ENCODE measurements at regions not wholly inside any gene's neighbourhood (a gene's known extent, or its start where the extent isn't known, plus 50 kb on each side); places are given as distances from the start of the nearest gene placed in this dataset.

DNA sequence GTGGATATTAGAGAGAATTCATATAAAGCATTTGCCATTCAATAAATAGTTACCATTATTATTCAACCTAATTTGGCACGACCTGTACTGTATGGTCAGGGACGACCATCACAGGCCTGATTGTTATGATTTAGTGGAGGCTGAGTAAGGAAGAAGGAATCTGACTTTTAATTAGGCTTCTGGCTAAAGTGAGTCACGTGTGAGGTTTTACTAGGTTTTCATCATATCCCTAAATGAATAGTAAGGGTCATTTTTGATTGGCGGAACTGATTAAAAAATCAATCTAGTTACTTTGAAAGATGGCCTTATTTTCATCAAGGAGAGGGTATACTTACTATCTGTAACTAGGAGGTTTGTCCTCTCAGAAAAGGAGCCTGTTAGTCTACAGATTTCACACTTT, 143.4 kb downstream of the ADCYAP1 start:
- no peak for ATAC-seq
- TF ChIP-seq RARB (CRISPR knock-in tag; IDR thresholded peaks at IDR 0.05), result no peak
- TF ChIP-seq TSHZ2 (CRISPR knock-in tag; IDR thresholded peaks at IDR 0.05), result no peak
- TF ChIP-seq OSR1 (CRISPR knock-in tag; IDR thresholded peaks at IDR 0.05), result no peak
- TF ChIP-seq ZNF565 (CRISPR knock-in tag; conservative IDR thresholded peaks at IDR 0.05; ENCODE audit: low read depth), result no peak
- TF ChIP-seq CSDC2 (CRISPR knock-in tag; IDR thresholded peaks at IDR 0.05), result no peak
- TF ChIP-seq, protein P1, sequence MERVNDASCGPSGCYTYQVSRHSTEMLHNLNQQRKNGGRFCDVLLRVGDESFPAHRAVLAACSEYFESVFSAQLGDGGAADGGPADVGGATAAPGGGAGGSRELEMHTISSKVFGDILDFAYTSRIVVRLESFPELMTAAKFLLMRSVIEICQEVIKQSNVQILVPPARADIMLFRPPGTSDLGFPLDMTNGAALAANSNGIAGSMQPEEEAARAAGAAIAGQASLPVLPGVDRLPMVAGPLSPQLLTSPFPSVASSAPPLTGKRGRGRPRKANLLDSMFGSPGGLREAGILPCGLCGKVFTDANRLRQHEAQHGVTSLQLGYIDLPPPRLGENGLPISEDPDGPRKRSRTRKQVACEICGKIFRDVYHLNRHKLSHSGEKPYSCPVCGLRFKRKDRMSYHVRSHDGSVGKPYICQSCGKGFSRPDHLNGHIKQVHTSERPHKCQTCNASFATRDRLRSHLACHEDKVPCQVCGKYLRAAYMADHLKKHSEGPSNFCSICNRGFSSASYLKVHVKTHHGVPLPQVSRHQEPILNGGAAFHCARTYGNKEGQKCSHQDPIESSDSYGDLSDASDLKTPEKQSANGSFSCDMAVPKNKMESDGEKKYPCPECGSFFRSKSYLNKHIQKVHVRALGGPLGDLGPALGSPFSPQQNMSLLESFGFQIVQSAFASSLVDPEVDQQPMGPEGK (CRISPR knock-in tag; IDR thresholded peaks at IDR 0.05; ENCODE audit: borderline replicate concordance), result no peak
- TF ChIP-seq ZNF70 (CRISPR knock-in tag; IDR thresholded peaks at IDR 0.05), result no peak
- no peak for TF ChIP-seq BACH2 (CRISPR knock-in tag; IDR thresholded peaks at IDR 0.05; ENCODE audit: borderline replicate concordance)
- TF ChIP-seq ZFP3 (CRISPR knock-in tag; IDR thresholded peaks at IDR 0.05), result no peak
- TF ChIP-seq, protein P2, sequence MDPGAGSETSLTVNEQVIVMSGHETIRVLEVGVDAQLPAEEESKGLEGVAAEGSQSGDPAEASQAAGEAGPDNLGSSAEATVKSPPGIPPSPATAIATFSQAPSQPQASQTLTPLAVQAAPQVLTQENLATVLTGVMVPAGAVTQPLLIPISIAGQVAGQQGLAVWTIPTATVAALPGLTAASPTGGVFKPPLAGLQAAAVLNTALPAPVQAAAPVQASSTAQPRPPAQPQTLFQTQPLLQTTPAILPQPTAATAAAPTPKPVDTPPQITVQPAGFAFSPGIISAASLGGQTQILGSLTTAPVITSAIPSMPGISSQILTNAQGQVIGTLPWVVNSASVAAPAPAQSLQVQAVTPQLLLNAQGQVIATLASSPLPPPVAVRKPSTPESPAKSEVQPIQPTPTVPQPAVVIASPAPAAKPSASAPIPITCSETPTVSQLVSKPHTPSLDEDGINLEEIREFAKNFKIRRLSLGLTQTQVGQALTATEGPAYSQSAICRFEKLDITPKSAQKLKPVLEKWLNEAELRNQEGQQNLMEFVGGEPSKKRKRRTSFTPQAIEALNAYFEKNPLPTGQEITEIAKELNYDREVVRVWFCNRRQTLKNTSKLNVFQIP (CRISPR knock-in tag; IDR thresholded peaks at IDR 0.05; ENCODE audit: borderline replicate concordance, low read depth), result no peak

DNA sequence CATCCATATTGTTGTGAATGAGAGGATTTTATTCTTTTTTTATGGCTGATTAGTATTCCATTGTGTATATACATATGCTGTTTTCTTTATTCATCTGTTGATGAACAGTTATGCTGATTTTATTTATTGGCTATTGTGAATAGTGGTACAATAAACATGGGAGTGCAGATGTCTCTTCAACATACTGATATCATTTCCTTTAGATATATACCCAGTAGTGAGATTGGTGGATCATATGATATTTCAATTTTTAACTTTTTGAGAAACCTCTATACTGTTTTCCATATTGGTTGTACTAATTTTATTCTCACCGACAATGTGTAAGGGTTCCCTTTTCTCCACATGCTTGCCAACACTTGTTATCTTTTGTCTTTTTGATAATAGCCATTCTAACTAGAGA, 144.5 kb downstream of the ADCYAP1 start:
- no peak for ATAC-seq
- TF ChIP-seq, protein P1 (CRISPR knock-in tag; IDR thresholded peaks at IDR 0.05; ENCODE audit: borderline replicate concordance), result no peak
- TF ChIP-seq ISL1 (CRISPR knock-in tag; IDR thresholded peaks at IDR 0.05) (no peak), OSR1 (CRISPR knock-in tag; IDR thresholded peaks at IDR 0.05) (no peak), TOX (CRISPR knock-in tag; IDR thresholded peaks at IDR 0.05; ENCODE audit: borderline replicate concordance) (no peak)
- TF ChIP-seq, protein P3, sequence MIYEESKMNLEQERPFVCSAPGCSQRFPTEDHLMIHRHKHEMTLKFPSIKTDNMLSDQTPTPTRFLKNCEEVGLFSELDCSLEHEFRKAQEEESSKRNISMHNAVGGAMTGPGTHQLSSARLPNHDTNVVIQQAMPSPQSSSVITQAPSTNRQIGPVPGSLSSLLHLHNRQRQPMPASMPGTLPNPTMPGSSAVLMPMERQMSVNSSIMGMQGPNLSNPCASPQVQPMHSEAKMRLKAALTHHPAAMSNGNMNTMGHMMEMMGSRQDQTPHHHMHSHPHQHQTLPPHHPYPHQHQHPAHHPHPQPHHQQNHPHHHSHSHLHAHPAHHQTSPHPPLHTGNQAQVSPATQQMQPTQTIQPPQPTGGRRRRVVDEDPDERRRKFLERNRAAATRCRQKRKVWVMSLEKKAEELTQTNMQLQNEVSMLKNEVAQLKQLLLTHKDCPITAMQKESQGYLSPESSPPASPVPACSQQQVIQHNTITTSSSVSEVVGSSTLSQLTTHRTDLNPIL (CRISPR knock-in tag; IDR thresholded peaks at IDR 0.05; ENCODE audit: low read depth), result no peak

DNA sequence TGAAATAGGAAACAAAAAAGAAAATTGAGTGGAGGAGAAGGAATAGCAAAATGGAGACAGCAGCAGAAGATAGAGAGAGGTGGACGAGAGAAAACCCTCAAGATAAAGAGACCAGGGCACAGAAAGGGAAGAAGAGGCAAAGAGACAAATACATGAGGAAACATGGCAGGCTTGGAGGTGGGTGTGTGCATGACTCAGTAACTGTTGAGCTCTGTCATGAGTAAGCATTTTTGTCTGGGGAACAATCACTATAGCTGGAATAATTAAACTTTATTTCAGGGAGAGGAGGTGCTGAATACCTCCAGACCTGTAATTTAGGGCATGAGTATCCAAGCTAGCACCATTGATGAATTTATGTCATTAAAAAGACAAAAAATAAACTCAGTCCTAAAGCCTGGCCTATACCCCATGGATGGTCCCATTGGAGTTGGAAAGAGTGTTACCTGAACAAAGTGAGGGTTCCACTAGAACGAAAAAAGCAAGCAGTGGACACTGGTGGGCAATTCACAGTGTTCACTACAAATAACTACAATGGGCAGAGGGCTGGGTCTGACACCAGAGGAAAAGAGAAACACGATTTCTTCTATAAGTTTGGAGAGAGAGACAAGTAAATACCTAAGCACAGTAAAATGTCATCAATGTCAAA, 145.5 kb downstream of the ADCYAP1 start:
- no peak for TF ChIP-seq ARNTL (CRISPR knock-in tag; IDR thresholded peaks at IDR 0.05; ENCODE audit: borderline replicate concordance, low read depth)
- TF ChIP-seq GLIS3 (CRISPR knock-in tag; IDR thresholded peaks at IDR 0.05), result no peak
- no peak for TF ChIP-seq CSDC2 (CRISPR knock-in tag; IDR thresholded peaks at IDR 0.05)
- TF ChIP-seq, protein P2 (CRISPR knock-in tag; IDR thresholded peaks at IDR 0.05; ENCODE audit: borderline replicate concordance, low read depth), result no peak
- TF ChIP-seq ZFP3 (CRISPR knock-in tag; IDR thresholded peaks at IDR 0.05), result no peak
- TF ChIP-seq TOX (CRISPR knock-in tag; IDR thresholded peaks at IDR 0.05; ENCODE audit: borderline replicate concordance), result no peak
- no peak for TF ChIP-seq ZNF70 (CRISPR knock-in tag; IDR thresholded peaks at IDR 0.05)
- no peak for TF ChIP-seq BACH2 (CRISPR knock-in tag; IDR thresholded peaks at IDR 0.05; ENCODE audit: borderline replicate concordance)
- no peak for TF ChIP-seq PPARA (CRISPR knock-in tag; IDR thresholded peaks at IDR 0.05; ENCODE audit: borderline replicate concordance)
- TF ChIP-seq ZC3H10 (CRISPR knock-in tag; IDR thresholded peaks at IDR 0.05), result no peak
- no peak for TF ChIP-seq ISL1 (CRISPR knock-in tag; IDR thresholded peaks at IDR 0.05)
- no peak for TF ChIP-seq ZNF565 (CRISPR knock-in tag; conservative IDR thresholded peaks at IDR 0.05; ENCODE audit: low read depth)
- TF ChIP-seq TSHZ2 (CRISPR knock-in tag; IDR thresholded peaks at IDR 0.05), result no peak
- ATAC-seq, result no peak

All from SK-N-SH treated with all-trans-retinoic acid at 6 μM for 48 hours (cell line).